CD14-positive monocyte (primary cell): ENCODE measurements at regions not wholly inside any gene's neighbourhood (a gene's known extent, or its start where the extent isn't known, plus 50 kb on each side); places are given as distances from the start of the nearest gene placed in this dataset.

Experiments used
- DNase-seq, 3 donors: peaks; one replicate each; pipeline ENCODE4 v3.0.0-alpha.2; 2011 to 2022
- H2AFZ ChIP-seq: 2 replicates; pipeline ENCODE4 v1.6.0; 2012; ENCODE audit warnings: mild to moderate bottlenecking, low read depth, low read length, inconsistent platforms; ENCODE audit not compliant: insufficient read depth, poor library complexity, severe bottlenecking
- H3K27ac ChIP-seq, 2 donors: 1 replicate in 1 of 2; 2 replicates in 1 of 2; pipeline ENCODE4 v1.5.1; 2012 to 2013; ENCODE audit warnings: low read length in 2 of 2, control low read depth in 1 of 2, inconsistent platforms in 1 of 2, low read depth in 1 of 2, mild to moderate bottlenecking in 1 of 2
- H3K27me3 ChIP-seq, 2 donors: one replicate each; pipeline versions ENCODE4 v1.6.0 to v1.6.1; 2011 to 2013; ENCODE audit warnings: low read length in 2 of 2; ENCODE audit not compliant: control insufficient read depth in 2 of 2, insufficient read depth in 2 of 2
- H3K36me3 ChIP-seq, 2 donors: replicated peaks in 1 of 2; 1 replicate in 1 of 2; 2 replicates in 1 of 2; pipeline versions ENCODE4 v1.5.1 to v1.6.1; 2012 to 2013; ENCODE audit warnings: low read length in 2 of 2, control low read depth in 1 of 2, inconsistent platforms in 1 of 2, mild to moderate bottlenecking in 1 of 2; ENCODE audit not compliant: insufficient read depth in 2 of 2, control insufficient read depth in 1 of 2
- H3K4me1 ChIP-seq, 2 donors: 1 replicate in 1 of 2; 2 replicates in 1 of 2; pipeline versions ENCODE4 v1.5.1 to v1.6.1; 2012 to 2013; ENCODE audit warnings: low read length in 2 of 2, control low read depth in 1 of 2, inconsistent platforms in 1 of 2, mild to moderate bottlenecking in 1 of 2, moderate library complexity in 1 of 2; ENCODE audit not compliant: insufficient read depth in 2 of 2, control insufficient read depth in 1 of 2
- H3K4me2 ChIP-seq: replicated peaks from 2 replicates; pipeline ENCODE3; 2012; ENCODE audit warnings: low read length, moderate library complexity, mild to moderate bottlenecking; ENCODE audit not compliant: poor library complexity, severe bottlenecking; ENCODE audit errors: extremely low read depth
- H3K4me3 ChIP-seq, 3 experiments: fragments of 200-600 bp in 1 of 3; sonication (generic) in 1 of 3; replicated peaks in 1 of 3; 1 replicate in 2 of 3; 2 replicates in 1 of 3; pipeline ENCODE4 v1.5.1; 2011 to 2013; ENCODE audit warnings: low read length in 3 of 3, mild to moderate bottlenecking in 3 of 3, control low read depth in 2 of 3, low read depth in 2 of 3, inconsistent platforms in 1 of 3, moderate library complexity in 1 of 3
- H3K79me2 ChIP-seq: 2 replicates; pipeline ENCODE4 v1.6.0; 2012; ENCODE audit warnings: mild to moderate bottlenecking, control low read depth, inconsistent platforms, low read length, moderate library complexity; ENCODE audit not compliant: insufficient read depth
- H3K9ac ChIP-seq: 2 replicates; pipeline ENCODE4 v1.6.0; 2017; ENCODE audit warnings: low read length, mild to moderate bottlenecking; ENCODE audit not compliant: insufficient read depth, poor library complexity, severe bottlenecking
- H3K9me3 ChIP-seq, 2 donors: replicated peaks in 1 of 2; 1 replicate in 1 of 2; 2 replicates in 1 of 2; pipeline versions ENCODE4 v1.5.1 to v1.6.1; 2012 to 2013; ENCODE audit warnings: low read length in 2 of 2, control low read depth in 1 of 2; ENCODE audit not compliant: control insufficient read depth in 1 of 2, insufficient read depth in 1 of 2
- H4K20me1 ChIP-seq: 2 replicates; pipeline ENCODE4 v1.6.0; 2012; ENCODE audit warnings: mild to moderate bottlenecking, low read length, control low read depth, moderate library complexity; ENCODE audit not compliant: insufficient read depth
- H3K27ac Mint-ChIP-seq, 7 donors: one replicate each; pipeline ENCODE4 v1.8.0; 2020; ENCODE audit warnings: mild to moderate bottlenecking in 7 of 7, mixed read lengths in 7 of 7, moderate library complexity in 6 of 7, inconsistent platforms in 2 of 7
- H3K27me3 Mint-ChIP-seq, 3 donors: one replicate each; pipeline ENCODE4 v1.8.0; 2021 to 2022; ENCODE audit warnings: low read depth in 3 of 3, mild to moderate bottlenecking in 3 of 3, mixed read lengths in 3 of 3, moderate library complexity in 3 of 3, inconsistent platforms in 1 of 3
- H3K36me3 Mint-ChIP-seq, 2 donors: one replicate each; pipeline ENCODE4 v1.8.0; 2020; ENCODE audit warnings: mixed read lengths in 2 of 2, inconsistent platforms in 1 of 2, mild to moderate bottlenecking in 1 of 2
- H3K4me1 Mint-ChIP-seq: one replicate; pipeline ENCODE4 v1.8.0; 2020; ENCODE audit warnings: mild to moderate bottlenecking, mixed read lengths
- H3K4me3 Mint-ChIP-seq, 2 donors: one replicate each; pipeline ENCODE4 v1.8.0; 2020; ENCODE audit warnings: mild to moderate bottlenecking in 2 of 2, mixed read lengths in 2 of 2, moderate library complexity in 1 of 2
- H3K9me3 Mint-ChIP-seq, 7 donors: one replicate each; pipeline ENCODE4 v1.8.0; 2020 to 2022; ENCODE audit warnings: mixed read lengths in 7 of 7, mild to moderate bottlenecking in 6 of 7, moderate library complexity in 6 of 7, inconsistent platforms in 2 of 7
- CTCF ChIP-seq: fragments of 200-600 bp; IDR thresholded peaks from one replicate; pipeline ENCODE4 v1.8.0; 2022; ENCODE audit warnings: antibody characterized with exemption, mild to moderate bottlenecking
- WGBS: methylation state at CpG from one replicate; pipeline ENCODE4 v1.1.5; 2013; ENCODE audit warnings: missing lambda C conversion rate; ENCODE audit not compliant: insufficient coverage; 5-methylcytosine and 5-hydroxymethylcytosine counted together
- intact Hi-C, 2 donors: fragments of 100-400 bp; cut with micrococcal nuclease; formaldehyde crosslinking; loops; one replicate each; pipeline versions ENCODE4 v1.15.0 to v1.15.1; 2023

GRCh38 chr16:87227296-87227951 is 89.8 kb downstream of the C16orf95 start:
- no peaks in the 10 kb centered on the region for H3K36me3 Mint-ChIP-seq
- Histone ChIP-seq H3K79me2 (no peaks in the 10 kb centered on the region), H3K36me3 (no peaks in the 10 kb centered on the region), H3K27me3 (no peaks in the 10 kb centered on the region), H2AFZ (no peak overlapping the region), H3K4me2 (no peak overlapping the region), H3K27ac (no peak overlapping the region), H3K9ac (no peak overlapping the region), H3K4me3 (no peak overlapping the region), H4K20me1 (no peaks in the 10 kb centered on the region), H3K4me1 (no peaks in the 10 kb centered on the region), H3K9me3 (no peaks in the 10 kb centered on the region)
- no peak for TF ChIP-seq CTCF
- H3K27ac Mint-ChIP-seq, result no peak overlapping the region
- H3K9me3 Mint-ChIP-seq, result peaks cover 0 to 9% (median 4%) of the 10 kb centered on the region in 7 donors
- no peak for DNase-seq
- intact Hi-C loops, result no loop called here
- H3K4me1 Mint-ChIP-seq, result no peaks in the 10 kb centered on the region
- no peak overlapping the region for H3K4me3 Mint-ChIP-seq
- H3K27me3 Mint-ChIP-seq, result peaks cover 6 to 10% (median 8%) of the 10 kb centered on the region in 3 donors
- WGBS, result 95% methylated on average over 21 of the region's 24 CpGs

- H3K9ac ChIP-seq, result no peak overlapping the region
- no peak overlapping the region for H3K27ac ChIP-seq
- no peak overlapping the region for H2AFZ ChIP-seq
- Mint-ChIP-seq H3K27ac (no peak overlapping the region), H3K27me3 (peaks cover 6 to 11% (median 10%) of the 10 kb centered on the region in 3 donors), H3K4me1 (no peaks in the 10 kb centered on the region), H3K9me3 (peaks cover 0 to 13% (median 6%) of the 10 kb centered on the region in 7 donors), H3K36me3 (no peaks in the 10 kb centered on the region), H3K4me3 (no peak overlapping the region)
- H3K36me3 ChIP-seq, result no peaks in the 10 kb centered on the region
- intact Hi-C loops, result no loop called here
- H3K79me2 ChIP-seq, result no peaks in the 10 kb centered on the region
- H3K9me3 ChIP-seq, result no peaks in the 10 kb centered on the region
- H3K4me2 ChIP-seq, result no peak overlapping the region
- 94% methylated on average over 7 of the region's 8 CpGs for WGBS
- no peak overlapping the region for H3K4me3 ChIP-seq
- no peaks in the 10 kb centered on the region for H3K4me1 ChIP-seq
- no peaks in the 10 kb centered on the region for H3K27me3 ChIP-seq
- no peak for TF ChIP-seq CTCF
- no peaks in the 10 kb centered on the region for H4K20me1 ChIP-seq
- DNase-seq, result no peak
Measured at GRCh38 chr16:87228363-87228762, 88.8 kb downstream of the C16orf95 start.
